Hepatocyte (in vitro differentiated cells): ENCODE measurements at regions not wholly inside any gene's neighbourhood (a gene's known extent, or its start where the extent isn't known, plus 50 kb on each side); places are given as distances from the start of the nearest gene placed in this dataset.

Experiments used
- DNase-seq: peaks from one replicate; pipeline ENCODE4 v3.0.0-alpha.2; 2016; ENCODE audit warnings: low spot score
- H2AFZ ChIP-seq: fragments of 200-600 bp; sonication (generic); 2 replicates; pipeline ENCODE4 v1.6.0; 2016; ENCODE audit warnings: antibody characterized with exemption, mild to moderate bottlenecking
- H3K27ac ChIP-seq: fragments of 200-600 bp; sonication (generic); 2 replicates; pipeline ENCODE4 v1.5.1; 2016; ENCODE audit warnings: mild to moderate bottlenecking
- H3K27me3 ChIP-seq: fragments of 200-600 bp; sonication (generic); 2 replicates; pipeline ENCODE4 v1.6.1; 2016
- H3K36me3 ChIP-seq: fragments of 200-600 bp; sonication (generic); replicated peaks from 2 replicates; pipeline ENCODE4 v1.5.1; 2016; ENCODE audit warnings: low read depth; ENCODE audit not compliant: insufficient read depth
- H3K4me1 ChIP-seq: fragments of 200-600 bp; sonication (generic); 2 replicates; pipeline ENCODE4 v1.5.1; 2016; ENCODE audit warnings: mild to moderate bottlenecking, moderate library complexity; ENCODE audit not compliant: insufficient read depth
- H3K4me2 ChIP-seq: fragments of 200-600 bp; sonication (generic); 2 replicates; pipeline ENCODE4 v1.6.0; 2016
- H3K4me3 ChIP-seq: fragments of 200-600 bp; sonication (generic); 2 replicates; pipeline ENCODE4 v1.5.1; 2016; ENCODE audit warnings: mild to moderate bottlenecking
- H3K79me2 ChIP-seq: fragments of 200-600 bp; sonication (generic); 2 replicates; pipeline ENCODE4 v1.6.0; 2017; ENCODE audit warnings: mild to moderate bottlenecking
- H3K9me2 ChIP-seq: fragments of 200-600 bp; sonication (generic); replicated peaks from 2 replicates; pipeline ENCODE4 v1.6.0; 2017; ENCODE audit warnings: mild to moderate bottlenecking; ENCODE audit not compliant: insufficient read depth
- H3K9me3 ChIP-seq: fragments of 200-600 bp; sonication (generic); 2 replicates; pipeline ENCODE4 v1.5.1; 2016; ENCODE audit warnings: low read depth, mild to moderate bottlenecking
- H4K20me1 ChIP-seq: fragments of 200-600 bp; sonication (generic); 2 replicates; pipeline ENCODE4 v1.6.0; 2016; ENCODE audit warnings: mild to moderate bottlenecking; ENCODE audit not compliant: insufficient read depth, poor library complexity, severe bottlenecking
- CTCF ChIP-seq: fragments of 200-600 bp; sonication (generic); IDR thresholded peaks from 2 replicates; pipeline ENCODE4 v1.5.1; 2016; ENCODE audit warnings: antibody characterized with exemption, mild to moderate bottlenecking; ENCODE audit not compliant: poor library complexity
- EZH2 ChIP-seq: fragments of 200-600 bp; sonication (generic); IDR thresholded peaks from 2 replicates; pipeline ENCODE4 v1.6.1; 2016; ENCODE audit warnings: antibody characterized with exemption, mild to moderate bottlenecking, borderline replicate concordance
- EZH2phosphoT487 ChIP-seq: fragments of 200-600 bp; sonication (generic); IDR thresholded peaks from one replicate; pipeline ENCODE4 v1.6.1; 2018; ENCODE audit warnings: antibody characterized with exemption, mild to moderate bottlenecking, low read depth, moderate library complexity; ENCODE audit not compliant: unreplicated experiment, severe bottlenecking
- WGBS: methylation state at CpG from one replicate; pipeline ENCODE4 v1.1.6; 2016; ENCODE audit warnings: low lambda C conversion rate; ENCODE audit errors: missing lambda C conversion rate; 5-methylcytosine and 5-hydroxymethylcytosine counted together

GRCh38 chr4:17368408-17368807 is 143.5 kb downstream of the QDPR start:
- no peaks in the 10 kb centered on the region for H3K4me1 ChIP-seq
- H3K9me2 ChIP-seq, result no peaks in the 10 kb centered on the region
- H3K79me2 ChIP-seq, result no peaks in the 10 kb centered on the region
- DNase-seq, result no peak
- no peaks in the 10 kb centered on the region for H3K27me3 ChIP-seq
- no peak overlapping the region for H2AFZ ChIP-seq
- no peaks in the 10 kb centered on the region for H3K9me3 ChIP-seq
- H3K36me3 ChIP-seq, result no peaks in the 10 kb centered on the region
- no peaks in the 10 kb centered on the region for H4K20me1 ChIP-seq
- no peak overlapping the region for H3K4me2 ChIP-seq
- TF ChIP-seq CTCF, result no peak
- no peak for TF ChIP-seq EZH2
- TF ChIP-seq EZH2phosphoT487, result no peak
- no peak overlapping the region for H3K4me3 ChIP-seq
- no peak overlapping the region for H3K27ac ChIP-seq

GRCh38 chr4:17367201-17367600 is 144.7 kb downstream of the QDPR start:
- H4K20me1 ChIP-seq, result no peaks in the 10 kb centered on the region
- DNase-seq, result no peak
- H3K4me3 ChIP-seq, result no peak overlapping the region
- H3K36me3 ChIP-seq, result no peaks in the 10 kb centered on the region
- H3K4me2 ChIP-seq, result no peak overlapping the region
- H3K4me1 ChIP-seq, result no peaks in the 10 kb centered on the region
- no peaks in the 10 kb centered on the region for H3K9me3 ChIP-seq
- 95% methylated on average over 1 of the region's 1 CpG for WGBS
- no peaks in the 10 kb centered on the region for H3K27me3 ChIP-seq
- H2AFZ ChIP-seq, result no peak overlapping the region
- H3K27ac ChIP-seq, result no peak overlapping the region
- H3K79me2 ChIP-seq, result no peaks in the 10 kb centered on the region
- no peaks in the 10 kb centered on the region for H3K9me2 ChIP-seq
- TF ChIP-seq EZH2 (no peak), EZH2phosphoT487 (no peak), CTCF (no peak)

- Histone ChIP-seq H3K9me3 (no peaks in the 10 kb centered on the region), H3K4me2 (no peak overlapping the region), H2AFZ (no peak overlapping the region), H3K27ac (no peak overlapping the region), H3K27me3 (no peaks in the 10 kb centered on the region), H3K4me1 (no peaks in the 10 kb centered on the region), H3K9me2 (no peaks in the 10 kb centered on the region), H3K79me2 (no peaks in the 10 kb centered on the region), H4K20me1 (no peaks in the 10 kb centered on the region), H3K4me3 (no peak overlapping the region), H3K36me3 (no peaks in the 10 kb centered on the region)
- no peak for TF ChIP-seq EZH2
- no peak for TF ChIP-seq EZH2phosphoT487
- TF ChIP-seq CTCF, result no peak
- no peak for DNase-seq
- WGBS, result 83% methylated on average over 1 of the region's 1 CpG
These were observed 145.4 kb downstream of the QDPR start for GRCh38 chr4:17366496-17366895.

- H3K79me2 ChIP-seq, result no peaks in the 10 kb centered on the region
- H3K4me2 ChIP-seq, result no peak overlapping the region
- no peak for DNase-seq
- H3K4me1 ChIP-seq, result no peaks in the 10 kb centered on the region
- H3K9me2 ChIP-seq, result no peaks in the 10 kb centered on the region
- no peak overlapping the region for H2AFZ ChIP-seq
- H3K9me3 ChIP-seq, result no peaks in the 10 kb centered on the region
- H3K4me3 ChIP-seq, result no peak overlapping the region
- TF ChIP-seq CTCF (no peak), EZH2phosphoT487 (no peak), EZH2 (no peak)
- no peaks in the 10 kb centered on the region for H3K27me3 ChIP-seq
- H3K27ac ChIP-seq, result no peak overlapping the region
- no peaks in the 10 kb centered on the region for H3K36me3 ChIP-seq
- 86% methylated on average over 1 of the region's 1 CpG for WGBS
- no peaks in the 10 kb centered on the region for H4K20me1 ChIP-seq
These were observed 149.5 kb downstream of the QDPR start for GRCh38 chr4:17362430-17362829.
